ENCODE measurements at regions not wholly inside any gene's neighbourhood (a gene's known extent, or its start where the extent isn't known, plus 50 kb on each side); places are given as distances from the start of the nearest gene placed in this dataset.

DNA sequence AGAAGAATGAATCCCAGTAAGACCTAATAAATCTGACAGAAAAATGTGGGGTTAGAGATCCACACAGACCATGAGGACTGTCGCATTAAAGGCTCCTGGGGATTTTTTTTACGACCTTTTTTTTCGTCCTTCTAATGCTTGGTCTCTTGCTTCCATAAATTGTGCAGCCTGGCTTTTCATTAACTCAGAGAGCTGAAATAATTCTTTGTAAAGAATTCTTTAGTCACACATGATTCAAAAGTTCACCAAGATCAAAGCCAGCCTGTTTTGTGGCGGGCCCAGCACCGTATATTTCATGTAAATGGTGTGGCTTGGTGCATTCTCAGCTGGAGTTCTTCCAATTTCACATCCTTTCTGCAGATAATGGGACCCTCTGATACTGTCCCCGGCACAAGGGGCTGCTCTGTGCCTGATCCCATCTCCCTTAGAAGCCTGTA lies 206.6 kb upstream of the BMPER start:
- TF ChIP-seq CTCF (IDR thresholded peaks at IDR 0.05) (no peak), EZH2 (IDR thresholded peaks at IDR 0.05; ENCODE audit: borderline replicate concordance, insufficient read depth, low read depth, low read length, poor library complexity, severe bottlenecking) (no peak)
